ENCODE measurements at regions not wholly inside any gene's neighbourhood (a gene's known extent, or its start where the extent isn't known, plus 50 kb on each side); places are given as distances from the start of the nearest gene placed in this dataset.
"Not testable (repeated sequence)": the region's sequence is repeated elsewhere in the genome, so short reads cannot be mapped to it uniquely, and the experiment has no call there.

DNA sequence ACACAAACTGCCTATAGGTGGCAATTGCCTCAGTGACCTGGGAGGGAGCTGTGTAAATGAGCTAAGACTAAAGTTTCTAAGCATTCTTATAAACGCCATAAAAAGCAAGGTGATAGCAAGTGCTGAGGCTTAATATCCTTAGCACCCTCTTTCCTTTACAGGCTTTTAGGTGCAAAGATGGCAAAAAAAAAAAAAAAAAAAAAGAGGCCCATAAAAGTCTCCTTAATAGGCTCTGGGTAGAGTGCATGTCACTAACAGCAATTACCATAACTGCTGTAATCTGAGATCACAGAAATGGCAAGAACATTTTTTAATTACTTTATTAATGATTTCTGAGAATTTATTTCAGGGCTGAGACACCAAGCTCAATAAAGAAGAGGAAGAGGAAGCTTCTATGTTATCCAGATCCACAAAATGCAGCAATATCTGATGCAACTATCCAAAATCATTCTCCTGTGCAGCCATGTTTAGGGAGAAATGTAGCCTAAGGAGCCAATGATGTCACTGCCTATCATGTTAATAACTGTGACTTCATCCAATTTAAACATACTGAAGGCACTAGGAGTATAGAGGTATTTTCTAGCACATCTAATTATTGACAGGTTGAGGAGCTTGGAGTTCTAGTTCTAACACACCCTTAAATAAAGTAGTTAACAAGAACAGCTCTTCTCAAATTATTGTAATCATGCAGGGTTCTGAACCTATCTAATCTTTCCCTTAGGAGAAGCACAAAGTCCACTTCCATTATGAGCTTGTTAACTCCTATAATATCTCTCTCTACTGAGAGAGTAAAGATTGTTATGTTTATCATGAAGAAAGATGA, 804.3 kb upstream of the ACVR2A start:
- no peak for DNase-seq

DNA sequence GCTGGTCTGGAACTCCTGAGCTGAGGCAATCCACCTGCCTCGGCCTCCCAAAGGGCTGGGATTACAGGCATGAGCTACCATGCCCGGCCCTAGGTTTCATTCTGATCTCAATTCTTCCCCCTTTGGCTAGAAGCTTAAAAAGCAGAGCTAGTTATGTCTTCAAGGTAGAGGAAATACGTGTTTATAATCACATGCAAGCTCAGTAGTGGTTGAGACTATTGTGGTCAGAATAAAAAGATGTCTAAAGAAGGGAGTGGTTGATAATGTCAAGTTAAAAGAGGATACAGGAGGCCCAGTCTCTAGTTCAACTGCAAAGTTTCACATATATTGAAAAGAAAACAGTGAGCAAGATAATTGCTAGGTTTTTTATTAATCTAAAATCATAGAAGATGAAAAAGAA, 807.8 kb upstream of the ACVR2A start:
- DNase-seq = no peak

DNA sequence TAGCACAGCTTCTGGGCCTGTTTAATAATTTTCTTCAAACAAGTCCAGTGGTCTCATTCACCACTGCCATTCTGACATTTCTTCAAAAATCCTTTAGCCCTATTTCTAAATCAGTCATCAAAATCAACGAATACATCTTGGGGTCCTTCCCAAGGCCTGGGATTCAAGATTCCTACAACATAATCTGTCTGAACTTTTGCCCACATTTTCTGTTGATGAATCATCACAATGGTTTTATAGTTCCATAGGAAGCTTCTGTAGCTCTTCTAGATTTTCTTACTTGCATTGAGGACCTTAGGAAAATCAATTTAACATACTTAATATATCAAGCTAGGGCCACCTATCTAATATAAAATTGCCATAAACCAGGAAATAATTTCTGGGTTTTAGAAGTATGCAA, 811.8 kb upstream of the ACVR2A start:
- DNase-seq = no peak

DNA sequence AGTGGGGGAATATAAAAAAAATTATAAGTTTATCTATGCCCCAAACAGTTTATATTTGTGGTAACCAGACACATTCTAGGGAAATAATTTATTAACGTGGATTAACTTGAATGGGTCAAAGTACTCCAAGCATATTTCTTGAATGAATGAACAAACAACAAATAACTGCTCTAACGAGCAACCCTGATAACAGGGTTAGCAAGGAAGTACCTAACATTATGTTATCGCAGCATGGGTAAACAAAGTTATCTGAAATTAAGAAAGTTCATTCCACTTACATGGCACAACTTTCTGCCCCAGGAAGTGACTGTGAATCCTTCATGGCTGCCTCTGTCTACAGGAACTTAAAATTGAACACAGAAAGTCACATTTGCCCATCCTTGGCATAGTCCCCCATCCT, 812.9 kb upstream of the ACVR2A start:
- DNase-seq = no peak

DNA sequence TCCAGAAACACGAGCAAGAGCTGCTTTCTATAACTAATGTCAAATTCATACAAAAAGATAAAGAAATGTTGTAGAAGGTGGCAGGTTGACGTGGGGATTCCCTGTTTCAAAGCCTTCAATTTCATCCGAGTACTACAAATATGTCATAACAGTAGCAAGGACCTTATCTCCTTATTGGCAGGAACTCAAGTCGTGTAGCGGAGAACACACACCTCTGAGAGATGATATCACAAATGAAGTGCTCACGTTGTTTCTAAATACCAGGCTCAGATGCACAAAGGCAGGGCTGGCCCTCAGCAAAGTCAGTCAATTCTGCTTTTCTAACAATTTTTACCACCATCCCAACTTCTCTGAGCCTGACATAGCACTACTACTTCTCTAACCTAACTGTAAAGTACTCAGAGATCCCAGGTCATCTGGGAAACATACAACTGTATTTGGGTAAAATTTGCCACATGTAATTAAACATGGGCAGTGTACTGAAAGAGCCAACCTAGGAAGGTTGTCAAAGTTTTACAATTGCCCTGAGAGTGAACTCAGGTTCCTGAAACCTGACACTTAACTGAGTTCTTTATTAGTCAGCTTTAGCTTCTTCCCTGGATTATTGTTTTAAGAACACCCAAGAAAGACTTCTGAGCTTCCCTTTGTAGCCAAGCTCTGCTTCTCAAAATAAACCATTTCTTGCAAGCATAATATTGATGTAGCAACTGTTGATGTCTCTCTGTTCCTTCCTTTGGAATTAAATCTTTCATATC, 813.7 kb upstream of the ACVR2A start:
- no peak for DNase-seq

DNA sequence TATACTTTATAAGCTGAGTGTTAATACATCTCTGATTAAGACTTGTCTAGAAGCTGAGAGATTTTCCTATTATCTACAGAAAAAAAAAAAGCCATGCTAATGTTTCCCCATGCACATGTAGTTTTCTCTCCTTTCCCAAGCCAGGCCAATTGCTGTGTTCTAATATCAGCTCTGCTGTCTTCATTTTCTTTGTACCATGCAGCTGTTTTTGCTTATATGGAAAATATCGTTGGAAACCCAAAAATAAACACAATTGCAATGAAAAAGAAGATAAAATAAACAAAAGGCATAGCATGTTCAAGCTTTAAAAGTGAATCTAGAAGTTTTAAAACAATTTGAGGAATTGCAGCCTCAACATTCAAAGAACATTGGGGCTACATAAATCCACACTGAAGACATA, 817.4 kb upstream of the ACVR2A start:
- DNase-seq = no peak

DNA sequence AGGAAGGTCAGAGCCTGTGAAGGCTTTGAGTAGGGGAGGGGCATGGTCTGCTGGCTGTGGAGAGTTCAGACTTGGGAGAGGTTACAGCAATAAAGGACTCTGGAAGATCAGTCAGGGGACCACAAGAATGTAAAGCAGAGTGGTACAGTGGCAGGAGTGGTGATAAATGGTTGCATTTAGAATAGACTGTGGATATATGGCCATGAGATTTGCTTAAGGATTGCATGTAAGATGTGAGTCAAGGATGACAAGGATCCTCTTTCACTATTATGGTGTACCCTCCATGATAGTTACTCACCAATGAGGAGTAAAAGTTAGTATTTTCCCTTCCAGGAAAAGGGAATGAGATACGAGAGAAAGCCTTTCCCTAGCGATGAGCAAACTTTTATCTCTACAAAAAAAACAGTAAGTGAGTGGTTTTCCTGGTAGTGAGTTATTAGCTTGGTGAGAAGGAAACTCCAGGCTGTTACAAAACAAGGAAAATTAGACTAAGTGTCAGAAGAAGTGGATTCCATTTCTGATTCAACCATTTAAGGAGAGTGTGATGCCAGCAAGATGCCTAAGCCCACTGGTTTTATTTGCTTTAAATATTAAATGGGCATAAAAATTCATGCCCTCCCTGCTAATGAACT, 818.0 kb upstream of the ACVR2A start:
- DNase-seq = no peak

DNA sequence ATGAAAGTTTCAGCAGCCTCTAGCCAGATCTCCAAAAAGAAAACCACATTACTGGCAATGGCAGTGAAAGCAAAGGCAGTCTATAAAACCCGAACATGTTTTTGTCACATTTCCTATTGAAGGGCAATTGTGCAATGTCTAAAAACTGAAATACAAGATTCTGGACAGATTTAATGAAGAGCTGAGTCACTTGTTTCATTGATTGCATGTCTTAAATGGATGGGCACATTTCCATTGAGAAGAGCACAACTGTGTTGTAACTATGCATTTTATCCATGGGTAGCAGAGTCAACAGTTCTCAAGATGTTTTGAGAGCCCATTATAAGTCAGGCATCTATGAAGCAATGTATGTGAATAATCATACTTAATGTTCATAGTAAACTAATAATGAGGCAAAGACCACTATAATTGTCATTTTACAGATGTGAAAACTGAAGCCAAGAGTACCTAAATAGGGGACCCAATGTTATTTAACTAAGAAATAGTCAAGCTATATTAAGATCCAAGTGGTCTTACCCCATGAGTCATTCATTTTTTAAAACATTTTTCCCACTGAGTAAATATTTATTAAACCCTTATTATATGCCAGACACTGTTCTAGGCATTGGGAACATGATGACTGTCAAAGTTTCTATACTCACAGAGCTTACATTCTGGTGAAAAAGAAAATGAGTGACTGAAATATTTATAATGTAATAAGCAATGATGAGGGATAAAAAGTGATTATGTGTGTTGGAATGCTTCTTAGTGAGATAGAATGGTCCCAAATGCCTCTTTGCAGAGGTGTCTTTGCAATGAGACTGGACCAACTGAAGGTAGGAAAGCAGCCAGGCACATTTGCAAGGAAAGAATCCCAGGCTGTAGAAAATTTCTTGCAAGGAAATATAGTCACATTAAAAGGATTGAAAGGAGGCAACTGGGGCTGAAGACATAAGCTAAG, 818.9 kb upstream of the ACVR2A start:
- DNase-seq = no peak

DNA sequence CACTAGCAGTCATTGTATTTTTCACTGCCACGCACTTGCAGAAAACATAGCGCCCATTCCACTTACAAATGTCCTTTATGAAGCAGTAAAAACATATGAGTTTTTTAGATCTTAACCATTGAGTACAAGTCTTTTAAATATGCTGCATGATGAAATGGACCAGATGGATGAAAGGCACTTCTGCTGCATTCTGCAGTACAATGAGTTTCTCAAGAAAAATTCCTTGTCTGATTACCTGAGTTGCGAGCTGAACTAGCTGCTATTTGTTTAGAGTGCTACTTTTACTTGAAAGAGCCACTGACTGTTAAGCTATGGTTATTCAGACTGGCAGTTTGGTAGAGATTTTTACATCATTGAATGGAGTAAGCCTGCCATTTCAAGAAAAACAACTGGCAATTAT, 825.5 kb upstream of the ACVR2A start:
- no peak for DNase-seq

DNA sequence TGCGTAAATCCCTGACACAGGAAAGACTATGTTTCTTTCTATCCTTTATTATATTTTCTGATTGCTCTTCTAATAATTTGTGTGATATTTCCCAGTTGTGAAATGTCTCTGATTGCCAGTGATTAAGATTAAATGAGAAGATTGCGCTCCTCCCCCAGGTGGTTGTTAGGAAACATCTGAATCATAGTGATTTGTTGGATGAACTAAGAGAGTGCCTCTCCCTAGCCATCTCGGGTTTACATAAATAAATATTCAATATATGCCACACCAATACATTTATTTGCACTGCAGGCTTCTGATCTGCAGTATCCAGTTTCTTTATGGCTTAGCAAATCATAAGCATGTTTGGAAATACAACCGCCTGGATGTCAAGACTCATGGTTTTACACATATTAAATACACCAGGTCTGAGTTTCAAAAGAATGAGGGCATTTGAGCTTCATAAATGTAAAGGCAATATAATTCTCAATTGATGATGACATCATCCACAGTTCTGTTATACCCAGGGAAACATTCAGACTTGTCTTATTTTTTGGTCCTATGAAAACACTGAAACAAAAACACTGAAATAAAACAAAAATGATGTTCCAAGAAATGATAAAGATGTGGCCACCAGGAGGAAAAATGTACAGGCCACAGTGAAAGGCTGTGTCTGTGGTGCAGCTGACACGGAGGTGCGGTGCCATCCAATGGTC, 826.7 kb upstream of the ACVR2A start:
- DNase-seq = no peak

DNA sequence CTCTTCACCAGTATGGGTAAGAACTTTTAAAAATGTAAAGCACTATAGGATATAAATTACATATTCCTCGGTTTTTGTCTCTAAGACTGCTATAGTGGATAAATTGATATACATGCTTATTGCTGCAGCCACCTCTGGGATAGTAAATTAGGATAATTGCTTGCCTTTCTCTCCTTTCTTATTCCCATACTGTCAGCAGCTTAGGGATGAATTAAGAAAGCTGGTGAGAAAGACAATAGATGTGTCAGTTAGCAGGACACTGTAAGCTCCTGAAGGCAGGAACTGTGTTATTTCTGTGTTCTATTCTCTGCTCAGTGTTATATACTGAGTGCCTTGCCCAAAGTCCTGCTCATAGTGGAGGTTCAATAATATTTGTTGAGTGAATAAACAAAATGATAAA, 828.6 kb upstream of the ACVR2A start:
- DNase-seq = no peak

DNA sequence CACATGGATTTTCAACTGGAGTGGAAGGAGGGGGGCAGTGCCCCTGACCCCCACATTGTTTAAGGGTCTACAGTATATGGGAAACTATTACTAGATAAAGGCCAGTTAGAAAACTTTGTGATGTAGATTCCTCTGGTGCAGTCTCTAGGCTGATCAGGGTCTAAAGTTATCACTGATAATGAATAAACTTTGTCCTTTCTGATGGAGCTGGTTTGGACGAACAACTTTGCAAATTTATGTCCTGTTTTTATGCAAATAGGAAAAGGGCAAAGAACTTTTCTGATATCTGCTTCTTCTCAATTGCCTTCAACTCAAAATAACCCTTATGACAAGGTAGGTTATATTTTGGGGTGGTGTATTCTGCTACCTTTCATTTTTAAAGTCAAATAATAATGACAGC, 829.2 kb upstream of the ACVR2A start:
- no peak for DNase-seq

DNA sequence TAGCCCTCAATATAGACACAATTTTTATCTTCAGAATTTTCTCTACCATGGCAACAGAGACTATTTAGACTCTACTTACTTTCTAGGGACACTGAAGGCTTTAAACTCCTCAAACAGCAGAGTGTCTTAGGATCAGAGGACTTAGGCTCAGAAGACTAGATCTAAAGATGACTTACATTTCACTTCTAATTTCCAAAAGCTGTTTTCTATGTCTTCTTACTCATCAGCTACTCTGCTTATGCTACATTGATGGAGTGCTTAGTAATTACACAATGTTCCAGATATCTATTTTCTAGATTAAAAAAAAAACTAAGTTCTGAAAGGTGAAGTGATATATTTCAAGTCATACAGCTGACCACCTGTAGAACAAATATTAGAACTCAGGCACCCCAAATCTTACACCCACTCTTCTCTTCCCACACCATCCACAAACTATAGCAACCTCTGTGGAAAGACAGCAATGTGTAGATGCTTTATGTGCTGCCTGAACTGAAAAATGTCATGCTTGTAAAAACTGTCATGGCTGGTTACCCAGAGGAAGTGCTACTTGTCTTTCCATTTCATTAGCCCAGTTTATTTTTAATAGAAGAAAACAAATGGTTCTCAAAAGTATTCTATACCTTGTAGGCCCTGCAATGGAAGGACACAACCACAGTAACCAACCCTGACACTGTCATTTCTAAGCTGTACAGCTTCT, 831.0 kb upstream of the ACVR2A start:
- no peak for DNase-seq

DNA sequence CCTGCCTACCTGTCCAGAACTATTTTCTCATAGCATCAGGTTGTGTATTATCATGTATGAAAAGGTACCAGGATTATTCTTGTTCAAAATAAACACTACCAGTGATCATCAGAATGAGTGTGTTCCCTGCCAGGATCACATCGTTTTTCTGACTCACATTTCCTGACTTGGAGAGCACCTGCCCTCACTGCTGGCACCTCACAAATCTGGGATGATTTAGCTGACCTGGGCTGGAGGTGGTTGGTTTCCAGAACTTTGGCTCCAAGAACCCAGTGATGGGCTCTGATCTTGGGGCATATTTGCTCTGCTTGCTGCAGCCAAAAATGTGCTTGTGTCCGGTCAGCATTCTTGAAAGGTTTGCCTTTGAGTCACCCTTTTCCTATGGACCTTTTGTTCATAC, 836.3 kb upstream of the ACVR2A start:
- no peak for DNase-seq

DNA sequence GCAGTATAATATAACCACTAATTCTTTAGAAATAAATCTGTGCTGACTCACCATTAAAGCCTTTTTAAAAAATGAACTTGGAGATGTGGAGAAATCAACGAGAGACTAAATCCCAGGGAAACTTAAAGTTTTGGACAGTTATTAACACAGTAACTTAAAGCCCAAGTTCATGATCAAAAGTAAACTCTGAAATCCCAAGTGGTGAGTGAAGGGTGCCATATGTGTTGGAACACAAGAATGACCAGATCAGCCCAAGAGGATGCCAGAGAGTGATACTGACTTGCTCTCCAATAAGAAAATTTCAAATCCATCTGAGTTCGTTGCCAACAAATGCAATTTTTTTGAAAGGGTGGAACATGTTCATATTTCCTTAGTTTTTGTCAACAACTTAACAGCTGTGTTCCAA, 838.1 kb upstream of the ACVR2A start:
- no peak for DNase-seq

DNA sequence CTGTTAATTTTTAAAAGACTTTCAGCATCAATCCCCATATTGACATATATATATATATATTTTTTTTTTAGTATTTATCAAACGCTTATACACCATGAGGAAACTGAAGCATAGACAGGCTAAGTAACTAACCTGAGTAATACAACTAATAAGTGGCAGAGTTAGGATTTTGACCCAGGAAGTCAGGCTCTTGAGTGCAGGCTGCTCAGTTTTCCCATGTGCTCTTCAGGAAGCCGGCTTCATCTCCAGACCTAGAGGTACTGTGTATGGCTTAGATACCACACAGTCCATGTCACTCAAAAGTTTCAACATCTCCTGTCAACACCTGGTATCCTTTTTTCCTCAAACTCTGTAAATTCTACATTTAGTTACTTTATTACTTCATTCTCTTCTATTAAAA, 841.7 kb upstream of the ACVR2A start:
- no peak for DNase-seq

DNA sequence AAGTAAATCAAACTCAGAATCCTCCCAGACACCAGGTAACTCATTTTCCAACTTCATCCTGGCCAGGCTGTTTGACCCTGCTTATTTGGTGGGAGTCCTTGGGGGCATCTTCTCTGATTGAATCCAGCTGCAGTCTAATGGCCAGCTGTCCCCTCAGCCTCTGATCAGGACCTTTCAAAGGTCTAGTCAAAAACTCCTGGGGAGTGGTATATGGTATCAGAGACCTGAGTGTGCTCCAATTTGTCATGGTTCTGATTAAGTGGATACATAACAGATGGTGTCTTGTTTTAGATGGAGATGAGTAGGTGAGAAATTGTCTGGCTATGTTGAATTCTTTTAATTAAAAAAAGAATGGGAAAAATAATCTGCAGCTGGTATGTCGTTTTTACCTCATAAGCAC, 842.6 kb upstream of the ACVR2A start:
- no peak for DNase-seq

DNA sequence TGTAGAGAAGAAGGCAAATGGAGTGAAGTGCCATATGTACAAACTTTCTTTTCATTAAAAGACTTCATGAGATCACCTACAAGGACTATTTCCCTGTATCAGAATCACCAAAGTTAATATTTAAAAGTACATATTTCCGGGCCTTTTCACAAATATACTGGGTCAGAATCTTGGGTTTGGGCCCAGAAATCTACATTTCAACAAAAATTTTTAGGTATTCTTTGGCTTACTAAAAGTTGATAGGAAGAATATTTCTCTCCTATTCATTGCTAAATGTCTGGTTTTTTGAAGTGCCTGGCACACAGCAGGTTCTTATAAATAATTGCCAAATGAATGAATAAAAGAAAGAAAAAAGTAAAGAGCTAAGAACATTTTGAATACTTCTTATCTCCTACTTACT, 843.8 kb upstream of the ACVR2A start:
- DNase-seq = no peak

DNA sequence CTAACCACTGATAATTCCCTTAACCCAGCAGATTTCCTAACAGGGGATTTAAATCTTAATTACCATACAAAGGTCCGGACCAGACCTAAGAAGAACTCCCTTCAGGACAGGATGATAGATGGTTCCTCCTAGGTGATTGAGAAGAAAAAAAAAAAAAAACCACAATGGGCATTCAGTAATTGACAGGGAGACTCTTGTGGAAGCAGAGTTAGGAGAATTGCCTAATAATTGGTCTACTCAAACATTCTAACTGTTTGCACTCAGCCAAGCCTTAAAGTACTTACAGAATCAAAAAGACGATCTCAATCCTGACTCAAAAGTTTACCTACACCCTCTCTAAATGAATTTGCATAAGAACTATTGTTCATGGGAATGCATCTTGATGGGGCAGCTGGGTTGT, 844.7 kb upstream of the ACVR2A start:
- not testable (repeated sequence) for DNase-seq

DNA sequence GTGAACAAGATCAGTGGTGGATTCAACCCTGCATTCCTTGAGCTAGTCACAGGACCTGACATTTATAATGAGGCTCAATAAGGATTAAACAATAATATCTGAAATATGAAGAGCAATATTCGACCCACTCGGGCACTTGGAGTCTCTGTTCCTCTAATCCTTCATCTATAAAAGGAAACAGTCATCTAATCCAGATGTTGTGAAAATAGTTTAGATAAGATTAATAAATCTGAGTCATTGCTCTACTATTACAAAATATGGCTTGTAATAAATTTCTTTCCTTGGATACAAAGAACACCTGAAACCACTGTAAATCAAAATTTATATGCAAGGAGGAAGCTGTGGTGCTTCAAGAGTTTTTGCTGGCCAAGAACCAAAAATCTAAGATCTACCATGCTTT, 846.9 kb upstream of the ACVR2A start:
- DNase-seq = no peak

DNA sequence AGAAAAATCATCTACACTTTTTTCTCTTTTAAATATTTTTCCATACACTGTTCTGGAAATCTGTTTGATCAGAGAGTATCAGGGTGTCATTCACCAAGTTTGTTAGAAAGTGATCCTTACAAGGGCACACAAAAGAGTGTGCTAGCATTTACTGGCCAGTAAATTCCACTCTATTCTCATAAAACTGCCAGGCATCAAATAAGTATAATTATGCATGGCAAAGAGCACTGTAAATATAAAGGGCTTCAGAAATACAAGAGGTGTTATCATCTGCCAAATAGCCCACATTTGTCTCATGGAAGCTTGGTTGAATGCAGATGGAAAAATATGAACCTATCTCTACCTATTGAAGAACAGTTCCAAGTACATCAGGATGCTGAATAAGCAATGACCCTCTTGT, 847.3 kb upstream of the ACVR2A start:
- DNase-seq = no peak

DNA sequence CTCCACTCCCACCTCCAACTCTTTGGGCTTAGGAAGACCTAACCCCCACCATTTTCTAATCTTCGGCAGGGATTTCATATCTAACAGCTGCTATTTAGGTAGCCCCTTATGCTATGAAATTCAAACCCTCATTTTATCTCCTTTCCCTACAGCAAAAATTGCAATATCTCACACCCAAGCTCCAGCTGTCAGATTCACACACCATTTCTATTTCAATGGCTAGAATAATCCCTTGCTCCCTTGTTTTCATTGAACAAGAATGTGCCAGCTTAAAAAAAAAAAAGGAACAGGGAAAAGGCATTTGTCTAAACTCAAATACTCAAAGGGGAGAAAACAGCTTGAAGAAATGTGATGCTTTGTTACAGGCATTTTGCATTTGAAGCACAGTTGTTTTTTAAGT, 850.6 kb upstream of the ACVR2A start:
- no peak for DNase-seq
